ENCODE measurements at regions not wholly inside any gene's neighbourhood (a gene's known extent, or its start where the extent isn't known, plus 50 kb on each side); places are given as distances from the start of the nearest gene placed in this dataset.

DNA sequence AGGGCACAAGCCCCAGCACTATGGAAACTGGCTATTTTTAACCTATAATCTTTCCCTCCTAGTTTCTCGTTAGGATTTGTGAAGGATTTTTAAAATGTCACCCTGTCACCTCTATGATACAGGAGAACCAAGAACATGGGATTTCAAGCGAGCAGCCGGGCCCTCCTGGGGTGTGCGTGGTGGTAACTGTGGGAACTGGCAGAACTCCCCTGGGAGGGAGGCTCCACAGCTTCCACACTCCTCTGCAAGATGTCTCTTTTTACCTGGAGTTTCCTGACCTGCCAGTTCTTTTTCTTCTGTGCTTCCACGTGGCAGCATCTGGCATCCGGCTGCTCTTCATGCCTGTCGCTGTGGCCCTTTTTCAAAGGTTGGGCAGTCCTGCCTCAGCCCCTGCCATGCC, 386.3 kb upstream of the MYT1L start:
- no peak for DNase-seq (ENCODE audit: low read depth)

DNA sequence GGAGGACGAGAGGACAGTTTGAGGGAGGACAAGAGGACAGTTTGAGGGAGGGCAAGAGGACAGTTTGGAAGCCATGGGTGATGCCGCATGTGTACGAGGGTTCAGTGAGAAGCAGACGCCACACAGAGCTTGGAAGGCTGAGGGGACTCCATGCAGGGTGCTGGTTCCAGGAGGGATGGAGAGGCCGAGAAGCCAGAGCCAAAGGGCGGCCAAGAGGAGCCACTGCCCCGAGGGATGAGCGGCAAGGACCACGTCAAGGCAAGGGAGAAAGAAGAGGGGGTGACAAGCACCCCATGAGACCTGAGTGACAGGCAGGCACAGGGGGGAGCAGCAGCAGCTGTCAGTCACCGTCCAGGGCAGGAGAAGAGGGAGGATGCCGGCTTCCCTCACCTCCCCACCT, 385.7 kb upstream of the MYT1L start:
- DNase-seq (ENCODE audit: low read depth) = no peak

DNA sequence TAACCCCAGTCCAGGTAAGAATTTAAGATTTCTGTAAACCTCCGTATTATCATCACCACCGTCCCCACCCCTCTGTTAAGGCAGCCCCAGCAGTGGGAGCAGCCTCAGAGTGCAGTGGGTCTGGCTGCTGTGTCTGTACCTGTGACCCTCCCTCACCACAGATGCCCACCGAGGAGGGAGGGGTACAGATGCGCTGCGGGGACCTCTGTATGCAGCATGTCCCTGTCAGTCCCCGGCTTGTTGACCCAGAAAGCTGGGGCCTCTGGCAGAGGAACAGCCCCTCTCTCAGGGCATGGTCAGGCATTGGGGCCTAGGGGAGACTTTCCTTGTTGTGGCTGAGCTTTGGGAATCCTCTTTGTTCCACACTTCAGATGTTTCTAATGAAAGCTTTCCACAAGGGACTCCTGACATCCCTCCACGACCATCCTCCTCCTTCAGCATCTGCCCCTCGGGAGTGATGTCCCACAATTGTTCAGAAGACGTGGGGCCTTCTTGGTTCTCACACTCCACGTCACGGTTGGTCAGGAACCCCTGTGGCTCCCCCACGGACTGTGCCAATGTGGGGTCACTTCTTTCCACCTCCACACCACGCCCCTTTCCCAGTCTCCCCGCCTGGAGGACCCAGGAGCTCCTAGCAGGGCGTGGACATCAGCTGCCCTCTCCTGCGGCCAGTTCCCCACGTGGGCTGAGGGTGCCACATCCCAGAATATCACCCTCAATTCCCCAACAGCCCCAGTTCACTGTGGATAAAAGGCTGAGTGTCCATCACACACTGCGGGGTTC, 384.2 kb upstream of the MYT1L start:
- DNase-seq (ENCODE audit: low read depth) = no peak

DNA sequence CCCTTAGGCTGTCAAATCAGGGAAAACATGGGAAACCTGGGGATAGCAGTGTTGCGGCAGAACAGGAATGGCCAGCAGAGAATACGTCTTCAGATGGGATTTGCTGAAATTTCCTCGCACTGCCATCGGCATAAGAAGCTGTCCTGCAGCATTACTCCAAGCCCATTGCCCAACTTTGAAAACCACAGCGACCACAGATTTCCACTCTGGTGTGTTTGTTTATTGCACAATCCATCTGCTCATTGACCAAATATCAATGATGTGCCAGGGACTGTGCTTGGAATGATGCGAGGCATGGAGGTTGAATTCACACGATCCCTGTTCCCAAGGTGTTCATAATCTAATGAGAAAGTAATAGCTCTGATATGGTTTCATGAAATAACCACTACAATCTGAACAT, 383.3 kb upstream of the MYT1L start:
- no peak for DNase-seq (ENCODE audit: low read depth)

DNA sequence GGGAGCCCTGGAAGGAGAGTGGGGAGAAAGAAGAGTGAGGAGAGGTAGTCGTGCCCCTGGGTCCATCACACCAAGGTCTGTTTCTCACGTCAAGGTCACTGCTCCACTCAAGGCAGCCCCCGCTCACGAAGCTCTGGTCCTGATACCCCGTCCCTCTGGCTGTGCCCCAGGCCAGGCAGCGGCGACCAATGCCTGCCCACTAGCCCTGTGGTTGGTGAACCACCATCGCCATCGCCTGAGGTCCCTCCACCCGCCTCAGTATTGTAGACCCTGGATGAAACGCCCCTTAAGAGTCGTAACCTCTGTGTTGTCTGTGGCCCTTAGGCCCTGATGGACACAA, 378.3 kb upstream of the MYT1L start:
- no peak for DNase-seq (ENCODE audit: low read depth)

DNA sequence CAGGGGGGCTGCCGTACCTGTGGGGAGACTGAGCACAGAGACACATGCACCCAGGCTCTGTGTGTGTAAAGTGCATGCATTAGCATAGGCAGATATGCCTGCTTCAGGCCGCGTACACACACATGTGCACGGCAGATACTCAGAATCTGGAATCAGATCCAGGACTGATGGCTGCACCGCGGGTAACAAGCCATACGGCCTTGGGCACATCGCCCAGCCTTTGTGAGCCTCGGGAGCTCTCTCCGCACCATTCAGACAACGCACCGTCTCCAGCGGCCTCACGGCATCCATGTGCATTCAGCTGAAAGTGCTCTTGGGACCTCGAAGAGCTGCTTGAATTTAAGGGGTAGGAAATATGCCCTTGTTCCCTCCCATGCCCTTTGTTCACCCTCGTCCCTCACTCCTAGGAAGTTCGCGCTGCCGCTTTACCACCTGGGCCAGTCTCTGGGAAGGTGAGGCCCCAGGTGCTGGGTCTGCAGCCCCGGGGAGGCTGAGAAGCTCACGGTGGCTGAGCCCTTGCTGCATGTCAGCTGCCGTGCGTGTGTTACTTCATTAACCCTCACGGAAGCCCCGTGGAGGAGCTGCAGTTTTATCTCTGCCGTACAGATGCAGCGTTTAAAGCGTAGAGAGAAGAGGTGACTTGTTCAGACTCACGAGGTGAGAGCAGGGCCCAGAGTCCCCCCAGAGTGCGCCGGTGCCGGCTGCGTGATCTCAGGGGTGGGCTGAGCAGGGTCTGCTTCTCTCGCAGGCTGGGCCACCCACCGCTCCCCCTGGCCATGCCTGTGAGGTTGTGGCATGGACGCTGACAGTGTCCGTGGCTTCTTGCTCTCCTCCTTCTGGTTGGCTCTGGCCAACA, 377.7 kb upstream of the MYT1L start:
- DNase-seq (ENCODE audit: low read depth) = no peak

DNA sequence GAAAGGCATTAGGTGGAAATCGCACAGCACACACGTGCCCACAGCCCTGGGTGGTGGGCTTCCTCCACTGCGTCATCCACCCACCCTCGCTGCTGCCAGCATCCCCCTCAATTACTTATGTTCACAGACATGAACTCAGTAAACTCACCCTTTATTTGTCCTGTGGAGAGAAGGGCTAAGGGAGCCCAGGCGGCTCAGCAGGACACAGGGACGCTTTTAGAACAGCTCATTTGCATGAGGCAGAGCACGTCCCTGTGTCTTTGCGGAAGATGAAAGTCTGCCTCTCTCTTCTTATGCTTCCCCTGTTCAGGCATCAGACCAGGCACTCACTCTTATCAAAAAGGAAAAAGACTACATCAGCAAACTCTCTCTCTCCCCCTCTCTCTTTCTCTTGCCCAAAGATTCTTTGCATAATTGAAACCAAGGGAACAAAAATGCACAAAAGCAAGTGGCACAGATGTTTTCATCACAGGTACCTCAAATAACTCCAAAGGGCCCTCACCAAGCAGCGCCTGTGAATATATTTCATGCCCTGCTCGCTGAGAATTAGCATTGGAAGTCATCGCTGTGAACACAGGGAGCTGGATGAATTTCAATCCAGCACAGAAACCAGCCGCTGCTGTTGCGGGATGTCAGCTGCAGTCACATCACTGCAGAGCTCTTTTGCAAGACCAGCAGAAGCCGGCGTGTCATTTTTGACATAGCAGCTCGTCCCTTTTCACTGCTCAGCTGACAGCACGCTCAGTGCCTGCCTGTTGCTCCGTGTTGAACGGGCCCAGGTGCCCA, 376.3 kb upstream of the MYT1L start:
- DNase-seq (ENCODE audit: low read depth) = no peak

DNA sequence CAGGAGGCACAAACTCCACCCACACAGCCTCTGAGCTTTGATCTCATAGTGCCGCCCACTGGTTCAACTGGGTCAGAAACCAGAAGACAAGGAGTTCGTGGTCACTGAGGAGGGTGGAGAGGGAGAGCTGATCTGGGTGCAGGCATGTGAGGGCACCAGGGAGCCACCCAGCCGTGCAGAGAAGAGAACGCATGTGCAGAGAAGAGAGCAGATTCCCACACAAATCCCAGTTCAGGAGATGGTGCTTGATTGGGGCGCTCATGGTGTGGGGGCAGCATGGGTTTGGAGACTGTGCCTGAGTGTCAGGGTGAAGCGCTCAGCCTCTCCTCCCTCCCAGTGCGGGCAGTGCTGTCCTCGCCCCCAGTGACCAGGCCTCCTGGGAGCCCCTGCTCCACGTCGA, 375.2 kb upstream of the MYT1L start:
- no peak for DNase-seq (ENCODE audit: low read depth)

DNA sequence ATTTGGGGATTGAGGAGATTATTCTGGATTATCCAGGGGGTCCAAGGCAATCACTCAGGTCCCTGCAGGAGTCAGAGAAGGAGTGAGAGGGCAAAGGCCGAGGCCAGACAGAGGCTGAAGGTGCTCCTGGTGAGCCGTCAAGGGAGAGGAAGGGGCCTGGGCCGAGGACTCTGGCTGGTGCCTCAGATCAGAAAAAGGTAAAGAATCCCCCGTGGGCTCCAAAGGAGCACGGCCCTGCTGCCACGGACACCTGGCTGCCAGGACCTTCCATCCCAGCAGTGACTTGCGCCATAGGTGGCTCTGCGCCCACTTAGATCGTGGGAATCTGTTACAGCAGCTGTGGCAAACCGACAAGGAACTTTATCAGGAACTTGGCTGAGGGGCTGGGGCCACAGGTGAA, 374.8 kb upstream of the MYT1L start:
- no peak for DNase-seq (ENCODE audit: low read depth)

DNA sequence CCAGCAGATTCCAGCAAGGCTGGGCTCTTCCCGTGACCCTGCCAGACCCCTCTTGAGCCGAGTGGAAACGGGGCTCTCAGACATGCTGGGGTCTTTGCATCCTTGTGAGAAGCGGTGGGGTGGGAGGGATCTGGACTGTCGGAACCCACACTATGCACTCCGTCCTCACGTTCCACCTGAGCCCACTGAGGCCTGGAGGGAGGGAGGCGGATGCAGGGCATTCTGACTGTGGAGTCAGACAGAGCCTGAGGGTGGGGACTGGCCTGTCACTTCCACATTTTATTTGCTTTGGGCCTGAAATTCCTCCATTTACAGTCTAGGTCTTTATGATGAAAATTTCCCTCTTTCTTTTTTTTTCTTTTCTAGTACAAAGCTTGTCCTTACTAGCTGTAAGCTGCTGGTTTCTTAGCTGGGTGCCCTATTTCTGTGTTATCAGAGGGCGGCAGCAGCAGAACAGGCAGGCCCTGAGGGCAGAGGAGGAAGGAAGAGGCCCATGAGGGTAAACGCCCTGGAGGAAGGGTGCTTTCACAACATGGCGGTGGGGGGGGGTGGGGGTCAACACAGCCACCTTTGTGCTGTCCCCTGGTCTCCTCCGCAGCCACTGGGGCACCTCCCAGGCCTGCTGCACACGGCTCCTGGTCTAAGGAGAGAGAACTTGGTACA, 373.5 kb upstream of the MYT1L start:
- DNase-seq (ENCODE audit: low read depth) = no peak

DNA sequence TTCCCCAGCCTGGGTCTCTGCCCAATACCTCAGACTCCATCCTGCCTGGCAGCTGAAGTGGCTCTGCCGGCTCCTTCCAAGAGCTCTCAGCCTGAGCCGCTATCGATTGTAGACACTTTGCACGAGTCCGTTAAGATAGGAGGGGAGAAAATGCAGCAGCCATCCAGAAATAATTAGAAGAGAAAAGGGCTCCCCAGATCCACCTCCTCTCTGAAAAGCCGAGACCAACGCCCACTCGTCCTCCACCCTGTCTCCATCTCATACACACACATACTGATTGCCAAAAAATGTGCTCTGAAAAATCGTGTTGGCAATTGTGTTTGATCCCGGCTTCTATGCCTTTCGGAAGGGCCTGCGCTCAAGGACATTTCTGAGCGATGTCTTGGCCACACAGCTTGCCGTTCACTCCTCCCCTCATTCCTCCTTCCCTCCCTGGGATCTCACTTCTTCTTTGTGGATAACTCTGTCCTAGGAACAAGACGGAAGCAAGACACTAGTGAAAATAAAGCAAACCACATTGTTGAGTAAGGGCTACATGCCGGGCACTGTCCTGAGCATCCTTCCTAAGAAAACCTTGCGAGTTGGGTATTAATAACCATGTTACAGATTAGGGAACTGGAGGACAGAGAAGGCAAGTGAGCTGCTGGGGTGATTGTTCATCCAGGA, 372.8 kb upstream of the MYT1L start:
- DNase-seq (ENCODE audit: low read depth) = no peak

DNA sequence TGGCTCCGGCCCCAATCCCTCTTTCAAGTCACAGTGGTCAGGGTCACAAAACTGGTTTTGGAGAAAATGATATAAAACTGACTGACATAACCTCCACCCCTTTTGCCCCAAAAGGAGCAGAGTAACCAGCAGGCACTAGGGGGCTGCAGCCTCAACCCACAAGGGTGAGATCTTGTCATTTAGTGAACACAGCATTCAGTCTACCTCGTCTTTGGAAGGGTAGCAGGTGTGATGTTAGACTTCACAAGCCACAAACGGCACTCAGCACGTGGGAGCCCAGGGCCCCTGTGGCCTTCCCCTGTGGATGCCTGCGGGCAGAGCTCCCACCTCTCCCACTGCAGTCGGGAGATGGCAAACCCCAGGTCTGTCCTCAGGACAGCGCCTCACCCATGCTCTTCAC, 372.1 kb upstream of the MYT1L start:
- no peak for DNase-seq (ENCODE audit: low read depth)

DNA sequence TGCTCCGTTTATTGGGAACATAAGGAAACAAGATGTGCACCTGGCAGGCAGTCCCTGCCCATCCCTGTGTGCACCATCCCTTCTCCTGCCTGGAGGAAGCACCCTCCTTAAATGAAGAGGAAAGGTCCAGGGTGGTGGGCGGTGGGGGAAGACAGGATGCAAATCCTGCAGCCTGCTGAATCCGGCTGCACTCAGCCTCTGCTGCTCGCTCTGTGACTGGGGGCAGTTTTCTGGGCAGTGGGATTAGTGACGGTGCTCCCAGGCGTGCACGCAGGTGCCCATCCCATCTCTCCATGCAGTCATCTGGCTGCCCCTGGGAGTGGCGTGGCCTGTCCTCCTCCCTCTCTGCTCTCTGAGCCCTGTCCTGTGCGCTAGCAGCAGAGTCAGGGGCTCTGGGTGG, 371.3 kb upstream of the MYT1L start:
- DNase-seq (ENCODE audit: low read depth) = no peak

DNA sequence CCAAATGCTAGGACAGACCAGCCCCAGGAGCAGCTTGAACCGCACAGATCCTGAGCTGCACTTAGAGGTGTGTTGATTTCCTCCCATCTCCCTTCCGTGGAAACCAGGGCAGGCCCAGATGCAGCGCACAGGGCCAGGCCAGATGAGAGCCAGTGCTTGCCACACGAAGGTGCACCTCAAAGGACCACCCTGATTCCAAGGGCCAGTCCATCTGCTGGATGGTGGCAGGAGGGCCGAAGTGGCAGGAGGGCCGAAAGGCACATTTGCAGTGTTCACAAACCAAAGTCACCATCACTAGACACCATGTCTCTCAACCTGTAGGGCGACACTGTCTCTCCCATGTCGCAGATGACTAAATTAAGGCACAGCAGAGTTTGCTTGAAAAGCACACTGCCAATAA, 370.7 kb upstream of the MYT1L start:
- DNase-seq (ENCODE audit: low read depth) = no peak

DNA sequence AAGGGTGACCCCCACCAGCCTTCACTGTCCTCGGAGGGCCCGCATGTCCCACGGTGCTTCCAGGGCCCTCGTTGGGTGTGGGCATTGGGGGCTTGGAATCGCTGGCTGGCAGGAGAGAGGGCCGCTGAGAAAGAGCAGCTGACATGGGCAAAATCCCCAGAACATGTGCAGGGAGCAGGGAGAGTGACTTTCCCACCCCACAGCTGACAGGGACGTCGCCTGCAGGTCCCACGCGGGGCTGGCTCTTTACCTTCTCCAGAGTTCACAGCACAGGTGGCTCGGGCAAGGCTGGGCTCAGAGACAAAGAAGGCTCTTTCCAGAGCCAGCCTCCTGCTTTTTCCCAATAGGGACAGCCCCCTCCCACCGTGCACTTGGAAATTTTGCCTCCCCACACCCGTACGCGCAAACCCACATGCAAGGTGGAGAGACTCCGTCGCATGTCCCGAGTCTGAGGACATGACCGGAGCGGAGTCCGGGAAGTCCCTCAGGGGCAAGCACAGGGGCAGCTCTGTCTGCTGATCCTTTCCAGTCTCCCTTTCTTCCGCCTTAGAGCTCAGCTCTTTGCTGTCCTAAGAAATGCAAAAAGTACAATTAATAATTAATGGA, 370.2 kb upstream of the MYT1L start:
- no peak for DNase-seq (ENCODE audit: low read depth)

DNA sequence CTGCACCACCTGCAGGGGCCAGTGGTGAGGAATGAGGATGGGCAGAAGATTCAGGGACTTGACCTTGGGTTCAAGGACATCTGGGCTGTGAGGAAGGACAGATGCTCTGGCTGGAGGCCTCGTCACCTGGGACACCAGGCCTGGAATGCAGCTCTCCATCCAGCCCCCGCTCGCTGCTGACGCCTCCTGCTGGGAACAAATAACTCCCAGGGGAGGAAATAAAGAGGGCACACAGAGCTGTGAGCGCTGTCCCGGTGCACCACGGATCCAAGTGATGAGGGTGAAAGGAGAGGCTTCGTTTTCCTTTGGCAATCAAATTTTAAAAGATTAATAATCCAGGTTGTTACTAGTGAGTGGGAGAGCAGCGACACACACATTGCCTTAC, 368.0 kb upstream of the MYT1L start:
- DNase-seq (ENCODE audit: low read depth) = no peak

DNA sequence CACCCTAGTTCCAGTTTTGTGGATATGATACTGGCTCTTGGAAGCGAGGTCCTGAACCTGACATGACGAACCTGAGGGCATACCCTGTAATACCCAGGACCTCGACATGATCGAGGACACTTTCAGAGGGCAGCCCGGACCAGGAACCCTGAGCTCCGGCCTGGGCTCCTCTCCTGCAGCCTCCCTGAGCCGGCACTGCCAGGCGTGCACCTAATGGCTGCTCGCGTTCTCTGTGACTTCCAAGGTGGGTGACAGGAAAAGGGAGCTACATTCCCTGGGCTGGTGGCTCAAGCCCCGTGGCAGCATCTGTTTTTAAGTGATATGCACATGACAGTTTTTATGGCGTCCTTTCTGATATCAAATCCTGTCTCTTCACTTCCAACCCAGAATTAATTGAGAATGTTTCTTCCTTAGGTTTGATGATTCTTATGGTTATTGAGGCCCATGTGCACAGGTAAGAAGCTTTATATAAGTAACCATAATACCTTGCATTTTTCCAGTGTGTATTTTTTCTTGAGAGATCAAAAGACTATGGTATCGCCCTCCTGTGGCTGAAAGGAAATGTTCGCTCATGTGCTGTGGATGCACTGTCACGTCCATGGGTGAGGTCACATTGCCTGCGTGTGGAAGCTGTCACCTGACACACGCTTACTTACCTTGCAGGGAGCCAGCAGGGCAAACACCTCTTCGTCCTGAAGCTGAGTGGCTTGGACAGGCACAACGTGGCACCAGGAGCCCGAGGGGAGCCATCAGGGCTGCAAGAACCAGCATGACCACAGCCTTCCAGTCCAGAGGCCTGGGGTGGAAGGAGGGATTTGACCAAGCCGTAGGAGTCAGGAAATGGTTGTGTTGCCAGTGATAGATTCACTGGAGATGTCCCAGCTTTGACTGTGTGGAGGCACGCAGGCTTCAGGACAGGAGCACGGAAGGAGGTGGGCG, 367.4 kb upstream of the MYT1L start:
- DNase-seq (ENCODE audit: low read depth) = no peak

DNA sequence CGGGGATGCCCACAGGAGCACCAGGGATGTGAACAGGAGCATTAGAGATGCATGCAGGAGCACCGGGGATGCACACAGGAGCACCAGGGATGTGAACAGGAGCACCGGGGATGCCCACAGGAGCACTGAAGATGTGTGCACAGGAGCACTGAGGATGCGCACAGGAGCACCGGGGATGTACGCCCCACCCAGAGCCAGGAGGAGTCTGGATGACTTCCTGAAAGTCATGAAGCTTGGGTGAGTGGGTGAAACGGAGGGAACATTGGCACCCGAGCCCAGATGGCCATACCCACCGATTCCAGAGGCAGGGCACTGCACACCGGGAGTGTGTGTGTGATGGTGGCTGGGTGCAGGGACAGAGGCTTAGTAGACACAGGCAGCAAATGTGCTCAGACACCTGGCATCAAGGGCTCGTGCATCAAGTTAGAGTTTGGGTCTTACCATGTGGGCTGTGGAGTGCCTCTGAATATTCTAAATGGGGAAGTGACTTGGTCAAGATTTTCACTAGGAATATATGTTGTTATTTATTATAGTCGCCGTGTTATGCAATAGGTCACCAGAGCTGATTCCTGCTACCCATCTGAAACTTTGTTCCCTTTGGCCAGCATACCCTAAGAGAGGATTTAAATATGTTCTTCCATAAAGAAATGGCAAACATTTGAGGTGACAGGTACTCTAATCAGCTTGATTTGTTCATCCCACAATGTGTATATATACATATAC, 365.8 kb upstream of the MYT1L start:
- no peak for DNase-seq (ENCODE audit: low read depth)

DNA sequence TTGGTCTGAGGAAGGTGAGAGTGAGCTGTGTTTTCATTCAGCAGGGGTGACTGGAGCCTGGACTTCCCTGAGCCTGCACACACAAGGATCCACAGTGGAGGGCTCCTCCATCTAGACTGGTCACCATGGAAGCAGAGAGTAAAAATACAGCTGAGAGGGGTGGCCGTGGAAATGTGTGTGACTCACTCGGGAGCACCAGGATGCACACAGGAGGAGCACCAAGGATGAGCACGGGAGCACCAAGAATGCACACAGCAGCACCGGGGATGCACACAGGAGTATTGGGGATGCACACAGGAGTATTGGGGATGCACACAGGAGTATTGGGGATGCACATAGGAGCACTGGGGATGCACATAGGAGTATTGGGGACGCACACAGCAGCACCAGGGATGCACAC, 365.2 kb upstream of the MYT1L start:
- no peak for DNase-seq (ENCODE audit: low read depth)

DNA sequence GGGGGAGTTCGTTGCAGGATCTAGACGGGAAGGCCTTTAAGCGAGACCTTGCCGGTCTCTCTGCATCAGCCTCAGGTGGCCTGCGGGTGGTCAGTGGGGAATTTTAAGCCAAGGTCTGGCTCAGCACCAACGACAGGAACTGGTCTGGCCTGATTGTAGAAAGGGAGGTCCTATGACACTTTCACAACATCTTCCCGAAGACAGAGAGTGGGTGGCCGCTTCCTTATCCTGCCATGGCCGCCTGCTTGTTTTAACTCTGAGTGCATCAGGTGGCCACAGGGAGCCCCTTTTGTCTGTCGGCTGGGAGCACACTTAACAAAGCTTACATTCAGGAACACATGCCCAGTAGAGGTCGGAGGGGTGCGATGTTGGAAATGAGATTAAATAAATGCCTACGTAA, 363.7 kb upstream of the MYT1L start:
- DNase-seq (ENCODE audit: low read depth) = no peak
